Body of pancreas (tissue), 4 donors: ENCODE measurements at regions not wholly inside any gene's neighbourhood (a gene's known extent, or its start where the extent isn't known, plus 50 kb on each side); places are given as distances from the start of the nearest gene placed in this dataset.

Source experiments
- CTCF ChIP-seq, 7 experiments: fragments of 450-650 bp in 4 of 7; fragments of 200-600 bp in 3 of 7; sonication (generic) in 3 of 7; IDR thresholded peaks; one replicate each; pipeline ENCODE4 v1.5.1; 2016 to 2019; ENCODE audit warnings: antibody characterized with exemption in 7 of 7
- POLR2A ChIP-seq, 3 donors: fragments of 450-650 bp; IDR thresholded peaks; one replicate each; pipeline ENCODE4 v1.6.1; 2016; ENCODE audit warnings: antibody characterized with exemption in 3 of 3, mild to moderate bottlenecking in 2 of 3

GRCh38 chr18:38453880-38454279, 888.3 kb upstream of the CELF4 start:
- no peak for TF ChIP-seq CTCF (IDR thresholded peaks at IDR 0.05)
- TF ChIP-seq POLR2A (IDR thresholded peaks at IDR 0.05): no peak
